Body of pancreas (tissue), 1 donor: ENCODE measurements at regions not wholly inside any gene's neighbourhood (a gene's known extent, or its start where the extent isn't known, plus 50 kb on each side); places are given as distances from the start of the nearest gene placed in this dataset. TPM values are rescaled to one million over a fixed set of nuclear protein-coding genes. Genes with fewer than 3 reads are reported as not detected.

Experiments used
- small RNA-seq: library from RNA; depleted of rRNA; stranded (forward); fragments of <200 nt; gene quantifications from one replicate; pipeline ENCODE3, GENCODE V24; 2016

Small RNAs in the stretch of these regions (small RNA-seq; reads per million reads assigned to genes)
- gene RN7SL499P, result not detected
